PC-9 (cell line): ENCODE measurements at regions not wholly inside any gene's neighbourhood (a gene's known extent, or its start where the extent isn't known, plus 50 kb on each side); places are given as distances from the start of the nearest gene placed in this dataset.

Experiments used
- BruUV-seq: library from RNA; stranded (reverse); fragments of 400-500 nt; replicated peaks from 2 replicates; lab custom pipeline; 2021; lab: Mats Ljungman, UMichigan
- CTCF ChIA-PET: fragments of 300-600 bp; sonication (Branson Sonifier 250); formaldehyde crosslinking; loops from one replicate; lab custom pipeline; 2022; ENCODE audit warnings: antibody characterized with exemption; lab: Charles Lee
- POLR2A ChIA-PET: fragments of 300-600 bp; sonication (Branson Sonifier 250); formaldehyde crosslinking; loops from one replicate; lab custom pipeline; 2022; ENCODE audit warnings: antibody characterized with exemption; ENCODE audit not compliant: unreplicated experiment; lab: Charles Lee
- DNase-seq, 2 experiments: peaks; one replicate each; pipeline versions ENCODE4 v3.0.0 to v3.0.0-alpha.2; 2015 to 2022; ENCODE audit warnings: mixed read lengths in 1 of 2
- H2AFZ ChIP-seq: fragments of 200-600 bp; sonication (generic); 2 replicates; pipeline ENCODE4 v1.8.1; 2017; ENCODE audit warnings: antibody characterized with exemption
- H3F3A ChIP-seq: fragments of 200-600 bp; sonication (generic); 2 replicates; pipeline ENCODE4 v1.8.1; 2017; ENCODE audit warnings: antibody characterized with exemption, mild to moderate bottlenecking, low read depth; ENCODE audit not compliant: insufficient read depth
- H3K27ac ChIP-seq: fragments of 200-600 bp; sonication (generic); 2 replicates; pipeline ENCODE4 v1.6.1; 2016; ENCODE audit warnings: mixed run types
- H3K27me3 ChIP-seq: fragments of 200-600 bp; sonication (generic); 2 replicates; pipeline ENCODE4 v1.6.1; 2016; ENCODE audit warnings: low read depth, mixed run types; ENCODE audit not compliant: insufficient read depth
- H3K36me3 ChIP-seq: fragments of 200-600 bp; sonication (generic); 2 replicates; pipeline ENCODE4 v1.6.1; 2016; ENCODE audit warnings: low read depth, mixed run types
- H3K4me1 ChIP-seq: fragments of 200-600 bp; sonication (generic); replicated peaks from 2 replicates; pipeline ENCODE4 v1.6.1; 2016; ENCODE audit warnings: mixed run types; ENCODE audit not compliant: insufficient read depth
- H3K4me2 ChIP-seq: fragments of 200-600 bp; sonication (generic); 2 replicates; pipeline ENCODE4 v1.6.1; 2017; ENCODE audit warnings: mixed run types
- H3K4me3 ChIP-seq: fragments of 200-600 bp; sonication (generic); 2 replicates; pipeline ENCODE4 v1.6.1; 2016; ENCODE audit warnings: mixed run types
- H3K79me2 ChIP-seq: fragments of 200-600 bp; sonication (generic); 2 replicates; pipeline ENCODE4 v1.6.1; 2017; ENCODE audit warnings: low read depth, mixed run types
- H3K9me2 ChIP-seq: fragments of 200-600 bp; sonication (generic); 2 replicates; pipeline ENCODE4 v1.8.1; 2017; ENCODE audit warnings: mild to moderate bottlenecking; ENCODE audit not compliant: insufficient read depth
- H3K9me3 ChIP-seq: fragments of 200-600 bp; sonication (generic); 2 replicates; pipeline ENCODE4 v1.8.1; 2016; ENCODE audit warnings: low read depth; ENCODE audit not compliant: insufficient read depth
- H4K20me1 ChIP-seq: fragments of 200-600 bp; sonication (generic); 2 replicates; pipeline ENCODE4 v1.8.1; 2017; ENCODE audit not compliant: insufficient read depth
- EZH2 ChIP-seq: fragments of 200-600 bp; sonication (generic); IDR thresholded peaks from 2 replicates; pipeline ENCODE4 v1.8.0; 2017; ENCODE audit warnings: antibody characterized with exemption, low read depth
- intact Hi-C: fragments of 100-400 bp; cut with micrococcal nuclease; formaldehyde crosslinking; loops from one replicate; pipeline ENCODE4 v1.10.0; 2022; ENCODE audit not compliant: unreplicated experiment
- TF ChIP-seq, protein P1 (sequence below): fragments of 200-600 bp; sonication (generic); conservative IDR thresholded peaks from 2 replicates; pipeline ENCODE4 v1.6.1; 2017; ENCODE audit warnings: mixed run types, antibody characterized with exemption, mild to moderate bottlenecking, moderate library complexity

GRCh38 chr14:97791906-97792305, 994.7 kb downstream of the VRK1 start:
- DNase-seq, result no peak

DNA sequence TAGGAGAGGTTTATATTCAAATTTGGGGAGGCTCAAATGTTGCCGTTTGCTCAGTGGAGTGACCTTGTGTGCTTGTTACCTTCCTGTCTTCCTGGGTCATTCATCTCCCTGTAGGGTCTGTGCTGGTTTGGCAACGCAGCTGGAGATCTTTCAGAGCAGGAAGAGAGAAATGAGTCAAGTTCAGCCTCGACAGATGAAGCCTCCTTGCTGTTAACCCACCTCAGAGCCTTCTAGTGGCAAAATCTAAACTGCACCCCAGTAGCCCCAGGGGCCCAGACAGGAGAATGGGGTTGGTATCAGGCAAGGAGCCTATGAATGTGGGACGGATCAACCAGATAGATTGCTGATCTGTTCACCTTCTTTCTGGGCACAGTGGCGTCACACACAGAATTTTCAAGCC, 999.3 kb downstream of the VRK1 start:
- CTCF ChIA-PET, result no interaction called here
- no peak overlapping the region for H2AFZ ChIP-seq

More at GRCh38 chr14:97791906-97792305, 994.7 kb downstream of the VRK1 start:
- no peaks in the 10 kb centered on the region for H3K4me1 ChIP-seq
- ChIA-PET POLR2A (no interaction called here), CTCF (no interaction called here)
- H2AFZ ChIP-seq, result no peak overlapping the region
- no peaks in the 10 kb centered on the region for H3K9me2 ChIP-seq
- no peaks in the 10 kb centered on the region for H4K20me1 ChIP-seq
- H3K4me2 ChIP-seq, result no peak overlapping the region
- intact Hi-C loops, result no loop called here
- no peaks in the 10 kb centered on the region for H3K9me3 ChIP-seq
- no peaks in the 10 kb centered on the region for H3K79me2 ChIP-seq
- H3K27ac ChIP-seq, result no peak overlapping the region
- TF ChIP-seq EZH2, result no peak
- TF ChIP-seq, protein P1, sequence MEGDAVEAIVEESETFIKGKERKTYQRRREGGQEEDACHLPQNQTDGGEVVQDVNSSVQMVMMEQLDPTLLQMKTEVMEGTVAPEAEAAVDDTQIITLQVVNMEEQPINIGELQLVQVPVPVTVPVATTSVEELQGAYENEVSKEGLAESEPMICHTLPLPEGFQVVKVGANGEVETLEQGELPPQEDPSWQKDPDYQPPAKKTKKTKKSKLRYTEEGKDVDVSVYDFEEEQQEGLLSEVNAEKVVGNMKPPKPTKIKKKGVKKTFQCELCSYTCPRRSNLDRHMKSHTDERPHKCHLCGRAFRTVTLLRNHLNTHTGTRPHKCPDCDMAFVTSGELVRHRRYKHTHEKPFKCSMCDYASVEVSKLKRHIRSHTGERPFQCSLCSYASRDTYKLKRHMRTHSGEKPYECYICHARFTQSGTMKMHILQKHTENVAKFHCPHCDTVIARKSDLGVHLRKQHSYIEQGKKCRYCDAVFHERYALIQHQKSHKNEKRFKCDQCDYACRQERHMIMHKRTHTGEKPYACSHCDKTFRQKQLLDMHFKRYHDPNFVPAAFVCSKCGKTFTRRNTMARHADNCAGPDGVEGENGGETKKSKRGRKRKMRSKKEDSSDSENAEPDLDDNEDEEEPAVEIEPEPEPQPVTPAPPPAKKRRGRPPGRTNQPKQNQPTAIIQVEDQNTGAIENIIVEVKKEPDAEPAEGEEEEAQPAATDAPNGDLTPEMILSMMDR, result no peak
- H3K36me3 ChIP-seq, result no peaks in the 10 kb centered on the region
- H3F3A ChIP-seq, result no peaks in the 10 kb centered on the region
- no peaks in the 10 kb centered on the region for H3K27me3 ChIP-seq
- H3K4me3 ChIP-seq, result no peak overlapping the region
- BruUV-seq, result no TSS peak

GRCh38 chr14:97798176-97798575, 1001.0 kb downstream of the VRK1 start:
- Histone ChIP-seq H3K4me3 (no peak overlapping the region), H3K79me2 (no peaks in the 10 kb centered on the region), H3K9me2 (no peaks in the 10 kb centered on the region), H3K4me1 (no peaks in the 10 kb centered on the region), H3K27ac (no peak overlapping the region), H2AFZ (no peak overlapping the region), H3F3A (no peaks in the 10 kb centered on the region), H3K27me3 (no peaks in the 10 kb centered on the region), H4K20me1 (no peaks in the 10 kb centered on the region), H3K4me2 (no peak overlapping the region), H3K36me3 (no peaks in the 10 kb centered on the region), H3K9me3 (no peaks in the 10 kb centered on the region)
- no TSS peak for BruUV-seq
- no peak for DNase-seq
- intact Hi-C loops, result no loop called here
- POLR2A ChIA-PET, result no interaction called here
- TF ChIP-seq EZH2, result no peak
- TF ChIP-seq, protein P1, result no peak
- CTCF ChIA-PET, result no interaction called here

More for the DNA sequence above, 999.3 kb downstream of the VRK1 start:
- H3F3A ChIP-seq, result no peaks in the 10 kb centered on the region
- no peaks in the 10 kb centered on the region for H3K36me3 ChIP-seq
- H4K20me1 ChIP-seq, result no peaks in the 10 kb centered on the region
- BruUV-seq, result no TSS peak
- DNase-seq, result no peak
- H3K79me2 ChIP-seq, result no peaks in the 10 kb centered on the region
- H3K9me3 ChIP-seq, result no peaks in the 10 kb centered on the region
- POLR2A ChIA-PET, result no interaction called here
- H3K4me3 ChIP-seq, result no peak overlapping the region
- H3K4me2 ChIP-seq, result no peak overlapping the region
- no peaks in the 10 kb centered on the region for H3K27me3 ChIP-seq
- TF ChIP-seq, protein P1, result no peak
- no peak for TF ChIP-seq EZH2
- no peak overlapping the region for H3K27ac ChIP-seq
- no peaks in the 10 kb centered on the region for H3K9me2 ChIP-seq
- H3K4me1 ChIP-seq, result no peaks in the 10 kb centered on the region
- intact Hi-C loops, result no loop called here
